ENCODE measurements at regions not wholly inside any gene's neighbourhood (a gene's known extent, or its start where the extent isn't known, plus 50 kb on each side); places are given as distances from the start of the nearest gene placed in this dataset.

DNA sequence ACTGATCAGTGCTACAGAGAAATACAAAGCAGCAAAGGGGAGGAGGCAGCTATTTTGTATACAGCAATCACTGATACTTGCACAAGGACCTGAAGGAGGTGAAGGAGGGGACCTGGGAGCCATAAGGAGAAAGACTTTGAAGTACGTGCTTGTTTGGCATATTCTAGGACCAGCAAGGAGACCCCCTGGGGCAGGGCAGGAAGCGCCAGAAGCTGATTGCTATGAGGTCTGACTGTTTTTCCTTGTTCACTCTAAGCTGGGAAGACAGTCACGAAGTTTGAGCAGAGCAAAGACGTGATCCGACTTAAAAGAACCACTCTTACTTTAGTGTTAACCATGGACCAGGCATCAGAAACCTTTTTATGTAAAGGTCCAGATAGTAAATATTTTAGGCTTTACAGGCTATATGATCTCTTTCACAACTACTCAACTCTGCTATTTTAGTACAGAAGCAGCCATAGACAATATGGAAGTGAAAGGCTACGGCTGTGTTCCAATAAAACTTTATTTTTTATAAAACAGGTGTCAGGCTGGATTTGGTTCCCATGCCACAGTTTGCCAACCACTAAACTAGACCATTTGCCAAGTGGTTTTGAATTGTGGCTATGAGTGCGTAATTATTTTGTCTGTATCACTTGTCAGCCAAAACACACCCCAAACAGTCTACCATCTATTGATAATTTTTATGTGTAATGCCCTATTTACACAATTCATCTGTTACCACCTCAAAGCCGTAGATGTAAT lies 217.9 kb downstream of the PRL start:
- DNase-seq: no peak

DNA sequence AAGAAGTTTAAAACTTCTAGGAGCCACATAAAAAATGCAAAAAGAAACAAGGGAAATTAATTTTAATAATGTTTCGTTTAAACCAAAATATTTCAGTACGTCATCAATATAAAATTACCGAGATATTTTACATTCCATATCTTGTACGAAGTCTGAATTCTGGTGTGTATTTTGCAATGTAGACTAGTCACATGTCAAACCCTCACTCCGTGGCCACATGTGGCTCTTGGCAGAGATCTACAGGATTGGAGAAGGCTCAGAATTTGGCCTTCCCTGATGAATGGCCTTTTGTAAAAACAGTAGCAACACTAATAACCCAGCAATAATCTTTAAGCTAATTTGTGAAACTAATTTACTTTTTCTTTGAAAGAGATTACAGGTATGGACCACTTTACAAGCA lies 217.1 kb downstream of the PRL start:
- DNase-seq: no peak

DNA sequence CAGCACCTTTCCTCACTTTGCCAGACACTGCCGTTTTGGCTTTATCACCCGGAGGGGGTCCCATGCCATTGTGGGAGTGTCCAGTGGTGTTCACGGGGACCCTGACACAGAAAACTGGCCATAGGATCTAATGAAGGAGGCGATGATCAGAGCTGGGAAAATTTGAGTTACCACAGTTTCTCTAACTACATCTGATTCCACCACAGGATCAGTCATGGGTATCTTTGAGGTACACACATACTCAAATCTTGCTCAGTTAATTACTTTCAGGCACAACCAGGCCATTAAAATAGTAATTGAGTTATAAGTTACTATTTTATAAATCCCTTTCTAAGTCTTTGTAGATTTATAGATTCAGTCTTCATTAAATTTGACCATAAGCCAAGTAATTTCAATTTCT lies 215.1 kb downstream of the PRL start:
- DNase-seq: no peak

DNA sequence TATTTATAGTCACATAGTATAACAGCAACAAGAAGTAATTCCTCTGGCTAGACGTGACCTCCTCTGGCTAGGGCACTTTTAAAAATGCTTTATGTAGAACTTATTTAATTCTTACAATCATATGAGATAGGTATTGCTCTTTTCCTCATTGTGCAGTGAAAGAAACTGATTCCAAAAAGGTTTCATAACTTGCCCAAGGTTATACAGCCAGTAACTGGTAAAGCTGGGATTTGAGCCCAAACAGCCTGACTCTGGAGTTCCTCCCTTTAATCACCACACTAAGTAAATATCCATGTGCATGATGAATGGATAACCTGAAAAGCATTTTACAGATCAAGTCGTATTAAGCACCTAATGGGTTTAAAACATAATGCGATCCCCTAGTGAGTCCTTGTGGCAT lies 214.6 kb downstream of the PRL start:
- DNase-seq: no peak

DNA sequence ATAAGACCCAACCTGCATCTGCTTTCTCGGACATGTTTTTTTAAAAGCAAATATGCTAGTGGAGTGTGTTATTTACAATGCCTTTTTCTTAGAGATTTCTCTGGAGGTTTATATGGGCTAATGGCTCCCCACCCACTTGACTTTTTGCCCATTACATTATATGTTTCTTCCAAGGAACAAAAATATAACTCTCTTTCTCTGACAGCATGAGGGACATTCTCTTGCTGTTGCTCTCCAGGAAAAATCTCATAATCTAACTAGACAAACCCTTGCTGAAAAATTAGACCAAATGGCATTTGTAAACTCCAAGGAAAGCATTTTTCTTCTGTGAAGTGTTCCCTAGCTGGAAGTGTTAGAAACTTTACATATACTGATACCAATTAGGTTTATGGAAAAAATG lies 213.7 kb downstream of the PRL start:
- no peak for DNase-seq

DNA sequence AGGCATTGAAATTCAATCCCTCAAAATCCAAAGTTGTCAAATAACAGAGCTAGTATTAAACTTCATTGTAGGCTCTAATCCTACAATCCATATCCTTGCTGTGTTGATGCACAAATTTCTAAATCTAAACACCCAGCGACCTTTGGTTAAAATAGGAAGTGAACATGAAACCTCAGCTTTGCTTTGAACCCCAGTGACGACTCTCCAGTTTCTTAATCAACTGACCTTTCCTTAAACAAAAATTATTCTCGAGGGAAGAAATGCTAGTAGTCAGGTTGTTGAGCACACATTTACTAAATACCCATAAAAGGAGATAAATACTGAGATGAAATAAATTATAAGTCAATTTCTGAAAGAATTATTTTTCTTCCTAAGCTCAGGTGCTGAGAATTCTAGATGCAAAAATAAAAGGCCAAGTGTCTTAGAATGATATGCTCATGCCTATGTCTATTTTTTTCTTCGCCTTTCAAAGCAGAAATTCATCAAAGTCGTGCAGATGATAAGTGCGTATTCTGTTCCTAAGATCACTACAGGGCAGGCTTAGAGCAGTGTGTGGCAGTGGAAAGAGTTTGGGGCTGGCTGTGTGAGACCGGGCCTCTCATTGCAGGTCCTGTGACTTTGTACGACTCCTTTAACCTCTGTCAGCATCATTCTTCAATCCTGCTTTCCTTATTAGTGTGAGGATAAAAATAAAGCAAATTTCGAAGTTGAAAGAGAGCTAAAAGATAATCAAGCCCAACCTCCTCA lies 208.7 kb downstream of the PRL start:
- no peak for DNase-seq

DNA sequence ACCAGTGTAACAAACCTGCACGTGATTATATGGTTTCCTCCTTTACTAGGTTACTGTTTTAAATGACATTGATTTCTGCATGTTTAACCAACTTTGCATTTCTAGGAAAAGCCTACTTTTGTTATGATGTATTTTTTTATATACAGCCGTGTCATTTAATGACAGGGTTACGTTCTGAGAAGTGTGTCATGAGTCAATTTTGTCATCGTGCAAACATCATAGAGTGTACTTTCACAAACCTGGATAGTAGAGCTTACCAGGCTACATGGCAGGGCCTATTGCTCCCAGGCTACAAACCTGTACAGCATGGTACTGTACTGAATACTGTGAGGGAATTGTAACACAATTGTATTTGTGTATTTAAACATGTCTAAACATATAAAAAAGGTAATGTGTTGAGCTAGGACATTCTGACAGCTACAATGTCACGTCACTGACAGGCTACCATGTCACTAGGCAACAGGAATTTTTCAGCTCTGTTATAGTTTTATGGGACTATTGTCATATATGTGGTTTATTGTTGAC lies 205.3 kb downstream of the PRL start:
- DNase-seq: no peak

DNA sequence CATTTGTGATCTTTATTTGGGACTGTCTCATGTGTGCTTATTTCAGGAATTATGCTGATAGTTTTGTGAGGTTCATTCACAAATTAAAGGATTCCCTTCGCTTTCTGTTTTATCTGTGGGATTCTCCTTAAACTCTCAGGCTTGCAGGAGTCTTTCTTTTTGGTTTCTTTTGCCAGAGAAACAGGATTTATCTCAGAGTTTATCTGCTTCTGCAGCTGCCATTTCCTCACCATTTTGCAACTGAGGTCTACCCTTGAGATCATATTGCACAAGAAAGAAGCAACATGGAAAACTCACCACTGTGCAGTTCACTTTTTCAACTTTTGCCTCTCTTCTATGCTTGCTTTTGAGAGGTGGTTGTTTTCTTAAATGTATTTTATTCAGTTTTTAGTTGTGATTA lies 201.0 kb downstream of the PRL start:
- no peak for DNase-seq

DNA sequence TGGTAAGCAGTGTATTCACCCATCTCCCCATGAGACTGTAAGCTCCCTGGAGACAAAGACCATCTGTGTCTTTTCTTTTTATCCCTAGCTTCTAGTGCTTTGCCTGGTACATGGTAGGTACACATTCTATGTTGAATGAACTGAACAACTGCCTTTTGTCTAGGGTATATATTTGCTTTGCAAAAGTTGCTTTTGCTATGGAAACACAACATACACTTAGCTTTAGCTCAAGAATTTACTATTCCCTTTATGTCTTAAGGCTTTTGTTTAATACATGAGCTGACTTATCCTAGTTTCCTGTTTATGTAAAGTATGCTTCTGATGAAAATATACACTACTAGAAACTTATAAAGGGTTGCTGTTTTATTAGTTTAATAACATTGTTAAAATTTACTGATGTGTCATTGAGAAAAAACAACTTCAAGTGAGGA lies 198.2 kb downstream of the PRL start:
- DNase-seq: no peak

DNA sequence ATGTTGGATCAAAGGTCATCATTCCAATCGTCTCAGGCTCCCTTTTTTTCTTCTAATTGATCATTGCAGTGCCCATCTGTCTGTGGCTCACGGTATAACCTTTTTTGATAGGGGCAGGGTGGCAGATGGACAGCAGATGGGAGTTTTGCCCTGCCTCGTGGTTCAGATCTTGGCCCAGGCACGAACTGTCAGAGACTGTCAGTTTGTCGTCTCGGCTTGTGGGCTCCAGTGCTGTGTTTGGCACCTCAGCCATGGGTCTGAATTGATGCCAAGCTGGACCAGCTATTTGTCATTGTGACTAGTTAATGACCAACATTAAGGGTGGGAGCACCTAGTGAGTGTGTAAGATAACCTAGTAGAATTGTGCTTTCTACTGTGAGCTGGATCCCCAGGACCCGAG lies 197.6 kb downstream of the PRL start:
- DNase-seq: no peak

DNA sequence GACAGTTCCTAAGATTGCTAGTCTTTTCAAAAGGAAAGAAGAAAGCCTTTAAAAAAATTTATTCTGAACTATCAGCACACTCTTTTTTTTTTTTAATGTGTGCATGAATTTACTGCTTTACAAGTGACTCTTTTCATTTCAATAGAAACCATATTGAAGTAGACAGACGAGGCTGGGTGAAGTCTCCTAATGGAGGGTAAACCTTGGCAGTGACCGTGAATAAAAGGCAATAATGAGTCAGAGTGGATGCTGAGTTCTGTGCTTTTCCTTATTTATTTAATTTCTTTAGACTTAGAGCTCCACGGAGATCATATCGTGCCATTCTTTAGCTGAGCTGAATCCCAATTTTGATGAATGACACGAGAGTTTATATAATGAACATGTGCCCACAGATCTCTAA lies 196.9 kb downstream of the PRL start:
- DNase-seq: no peak

DNA sequence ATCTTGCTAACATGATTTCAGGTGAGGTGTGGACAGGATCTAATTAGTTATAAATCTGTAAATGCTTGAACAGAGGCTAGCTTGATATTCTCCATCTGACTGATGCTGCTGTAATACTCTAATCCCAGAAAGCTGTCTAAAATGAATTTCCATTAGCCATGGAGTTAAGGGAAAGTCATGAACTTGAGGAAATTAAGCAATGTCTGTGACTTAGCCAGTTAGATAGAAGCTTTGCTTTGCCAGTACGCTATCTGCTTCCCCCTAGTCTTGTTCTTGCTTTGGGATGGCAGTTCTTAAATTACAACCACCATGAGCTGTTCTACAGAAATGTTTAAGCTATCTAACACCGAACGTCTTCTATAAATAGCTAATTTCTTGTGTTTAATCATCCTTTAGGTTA lies 195.7 kb downstream of the PRL start:
- DNase-seq: no peak

DNA sequence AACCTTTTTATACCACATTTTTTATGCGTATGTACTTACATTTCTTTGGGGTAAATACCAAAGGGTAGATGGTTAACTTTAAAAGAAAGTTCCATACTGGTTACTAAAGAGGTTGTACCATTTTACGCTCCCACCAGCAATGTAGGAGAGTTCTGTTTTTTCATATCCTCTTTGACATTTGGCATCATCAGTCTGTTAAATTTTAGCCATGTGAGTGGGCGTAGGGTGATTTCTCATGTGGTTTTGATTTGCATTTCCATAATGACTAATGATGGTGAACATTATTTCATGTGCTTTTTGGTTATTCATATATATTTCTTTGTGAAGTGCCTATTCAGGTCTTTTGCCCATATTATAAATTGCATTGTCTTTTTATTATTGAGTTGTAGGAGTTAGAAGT lies 194.2 kb downstream of the PRL start:
- no peak for DNase-seq

DNA sequence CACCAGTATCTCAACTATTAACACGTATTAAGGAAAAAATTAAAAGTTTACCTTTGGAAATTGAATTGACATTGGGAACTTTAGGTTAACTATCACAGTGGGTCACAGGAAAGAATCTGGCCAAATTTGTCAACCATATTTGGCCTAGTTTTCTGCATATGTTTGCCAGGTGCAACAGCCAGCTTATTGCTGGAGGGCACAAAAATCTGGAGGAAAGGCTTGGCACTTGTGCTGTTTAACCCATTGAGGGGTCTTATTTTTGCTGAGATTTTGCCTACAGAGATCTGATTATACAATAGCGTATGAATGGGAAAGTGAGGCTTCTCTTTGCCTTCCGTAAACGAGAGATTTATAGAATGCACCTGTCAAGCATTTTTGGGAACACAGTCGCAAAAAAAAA lies 190.4 kb downstream of the PRL start:
- no peak for DNase-seq

DNA sequence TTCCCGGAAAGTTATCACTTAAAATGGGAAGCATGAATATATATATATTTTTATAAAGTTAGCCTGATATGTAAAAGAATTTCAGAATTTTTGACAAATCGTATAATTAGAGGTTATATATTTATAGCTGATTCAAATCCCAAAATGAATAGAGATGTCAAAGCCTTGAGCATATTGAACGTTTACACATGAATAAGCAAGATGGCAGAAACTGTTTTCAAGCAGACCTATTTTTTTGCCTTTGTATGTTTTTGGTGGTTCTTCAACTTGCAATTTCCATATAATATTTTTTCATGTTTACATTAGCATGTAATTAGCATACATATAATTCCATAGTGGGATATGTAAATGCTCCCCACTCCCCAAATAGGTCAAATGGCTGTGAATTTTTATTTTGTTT lies 189.9 kb downstream of the PRL start:
- no peak for DNase-seq

DNA sequence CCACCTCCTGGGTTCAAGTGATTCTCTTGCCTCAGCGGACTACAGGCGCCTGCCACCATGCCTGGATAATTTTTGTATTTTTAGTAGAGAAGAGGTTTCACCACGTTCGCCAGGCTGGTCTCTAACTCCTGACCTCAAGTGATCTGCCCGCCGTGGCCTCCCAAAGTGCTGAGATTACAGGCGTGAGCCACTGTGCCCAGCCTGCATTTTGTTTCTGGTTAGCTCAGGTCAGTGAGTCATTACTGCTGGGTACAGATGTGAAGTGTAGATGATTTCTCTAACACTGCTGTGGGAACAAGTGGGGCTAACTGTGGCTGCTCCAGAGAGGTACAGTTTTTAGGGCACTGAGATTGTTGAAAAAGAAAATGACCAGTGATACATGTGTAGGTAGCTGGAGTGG lies 188.6 kb downstream of the PRL start:
- no peak for DNase-seq

DNA sequence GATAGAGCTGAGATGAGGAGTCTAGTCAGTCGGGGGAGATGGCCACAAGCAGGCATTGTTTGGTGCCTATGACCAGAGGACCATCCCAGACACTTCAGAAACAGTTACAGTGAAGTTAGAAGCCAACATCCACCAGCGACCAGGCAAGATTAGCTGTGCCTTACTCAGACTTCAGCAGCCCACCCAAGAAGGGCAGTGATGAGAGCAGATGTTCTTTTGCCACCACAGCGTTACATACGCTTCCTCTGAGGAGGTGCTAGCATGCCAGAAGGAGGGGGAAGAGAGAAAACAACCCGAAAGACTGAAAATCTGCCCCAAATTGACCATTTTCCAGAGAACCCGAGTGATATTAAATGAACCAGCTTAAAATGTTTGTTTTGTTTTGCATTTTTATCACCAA lies 186.8 kb downstream of the PRL start:
- no peak for DNase-seq

DNA sequence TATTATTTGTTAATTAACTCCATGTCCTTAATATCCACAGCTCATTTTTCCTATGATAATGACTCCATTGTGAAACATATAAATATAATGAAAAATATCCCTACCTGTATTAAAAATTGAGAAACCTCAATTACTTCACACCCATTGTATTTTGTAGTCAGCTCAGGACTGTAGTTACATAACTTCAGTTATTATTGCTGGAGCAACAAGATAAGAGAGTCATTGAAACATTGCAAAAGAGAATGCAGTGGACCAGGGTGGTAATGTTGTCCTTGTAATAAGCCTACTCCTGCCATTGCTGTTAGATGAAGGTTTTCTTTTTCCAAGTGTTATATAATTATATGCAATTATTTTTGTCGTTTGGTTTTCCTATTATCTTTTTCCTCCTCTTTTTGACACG lies 184.4 kb downstream of the PRL start:
- DNase-seq: no peak

DNA sequence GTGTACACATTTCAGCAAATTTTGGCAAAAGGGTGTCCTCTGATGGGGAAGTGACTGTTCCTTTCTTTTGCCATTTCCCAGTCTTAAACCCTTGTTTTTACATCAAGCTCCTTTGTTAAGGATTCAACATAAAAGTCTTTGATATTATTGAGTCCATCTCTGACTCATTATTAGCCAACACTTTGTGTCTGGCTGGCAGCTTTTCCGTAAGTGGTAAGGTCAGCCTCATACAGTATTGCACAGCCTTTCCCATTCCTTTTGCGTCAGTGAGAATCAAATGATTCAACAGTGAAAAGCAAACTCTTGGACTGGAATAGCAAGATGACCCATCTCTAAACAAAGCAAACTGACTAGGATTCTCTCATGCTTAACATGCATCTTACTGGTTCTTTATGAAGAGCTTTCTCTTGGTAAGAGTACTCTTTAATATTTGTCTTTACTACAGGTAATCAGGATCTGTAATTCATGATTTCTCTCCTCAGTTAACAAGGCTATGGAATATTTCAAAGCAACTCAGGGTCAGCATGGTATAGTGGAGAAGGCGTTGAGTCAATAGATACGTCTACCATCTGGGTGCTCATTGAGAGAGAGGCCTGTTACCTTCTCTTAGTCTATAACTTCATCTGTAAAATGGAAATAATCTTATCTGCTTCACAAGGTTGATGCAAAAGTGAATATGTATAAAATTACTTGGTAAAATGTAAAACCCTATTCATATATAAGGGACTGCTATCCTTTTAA lies 183.6 kb downstream of the PRL start:
- no peak for DNase-seq

DNA sequence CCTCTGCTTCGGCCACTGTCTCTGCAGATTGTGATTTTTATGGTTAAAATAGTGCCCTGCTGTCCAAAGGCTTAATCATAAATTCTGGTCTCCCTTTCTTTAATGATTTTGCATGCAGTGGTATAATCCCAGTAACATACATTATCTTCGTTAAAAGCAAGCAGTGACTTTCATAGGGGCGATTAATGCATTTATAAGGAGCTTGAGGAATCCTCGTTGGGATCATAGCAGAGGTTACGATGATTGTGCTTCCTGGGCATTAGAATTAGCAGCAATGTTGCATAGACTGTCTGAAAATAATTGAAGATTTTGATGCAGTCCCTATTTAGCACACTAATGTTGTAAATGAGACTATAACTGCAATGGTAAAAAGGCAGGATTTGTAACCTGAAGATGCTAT lies 181.3 kb downstream of the PRL start:
- no peak for DNase-seq

DNA sequence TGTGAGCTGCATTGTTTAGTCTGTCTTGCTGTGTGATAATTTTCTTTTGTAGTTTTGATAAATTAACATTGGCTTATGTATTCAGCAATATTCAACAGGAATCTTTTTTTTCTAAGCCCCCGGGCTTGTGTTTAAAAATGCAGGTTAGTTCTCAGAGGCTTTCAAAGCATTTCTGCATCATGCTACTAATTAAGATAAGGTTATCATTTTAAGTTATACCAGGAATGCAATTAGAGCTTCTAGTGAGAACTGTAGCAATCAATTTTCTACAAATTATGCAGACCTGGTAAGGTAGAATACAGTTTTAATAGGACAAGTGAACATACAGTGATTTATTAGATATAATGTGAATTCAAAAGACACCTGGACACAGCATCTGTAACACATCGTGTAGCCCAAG lies 179.2 kb downstream of the PRL start:
- DNase-seq: no peak

DNA sequence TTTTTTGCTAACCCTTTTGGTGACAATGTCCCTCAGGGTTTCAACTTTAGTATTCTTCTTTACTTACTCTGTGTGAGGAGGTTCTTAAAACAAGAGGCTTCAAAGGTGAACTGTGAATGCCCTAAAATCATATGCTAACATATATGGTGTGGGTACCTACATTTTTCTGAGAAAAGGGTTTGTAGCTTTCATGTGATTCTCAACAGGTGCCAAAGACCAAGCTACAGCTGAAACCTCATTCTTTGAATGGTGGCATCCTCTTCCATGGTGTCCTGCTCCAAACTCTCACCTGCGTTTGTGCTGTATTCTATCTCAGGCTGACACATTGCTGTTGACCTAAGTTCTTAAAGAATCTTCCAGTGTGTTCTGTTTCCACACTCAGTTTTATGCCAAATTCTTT lies 177.3 kb downstream of the PRL start:
- DNase-seq: no peak

DNA sequence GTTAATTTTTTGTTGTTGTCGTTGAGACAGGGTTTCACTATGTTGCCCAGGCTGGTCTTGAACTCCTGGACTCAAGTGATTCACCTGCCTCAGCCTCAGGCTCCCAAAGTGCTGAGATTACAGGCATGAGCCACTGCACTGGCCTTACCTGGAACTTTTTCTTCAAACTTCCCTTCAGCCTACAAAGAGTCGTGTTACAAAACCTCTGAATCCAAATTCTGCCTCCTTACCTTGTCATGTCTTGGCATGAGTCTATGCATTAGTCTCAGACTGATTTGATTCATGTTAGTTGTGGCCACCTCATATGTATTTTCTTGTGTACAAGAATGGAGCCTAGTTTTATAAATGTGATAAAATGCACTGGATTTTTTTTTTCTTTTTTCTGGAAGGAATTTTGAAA lies 172.1 kb downstream of the PRL start:
- DNase-seq: no peak

DNA sequence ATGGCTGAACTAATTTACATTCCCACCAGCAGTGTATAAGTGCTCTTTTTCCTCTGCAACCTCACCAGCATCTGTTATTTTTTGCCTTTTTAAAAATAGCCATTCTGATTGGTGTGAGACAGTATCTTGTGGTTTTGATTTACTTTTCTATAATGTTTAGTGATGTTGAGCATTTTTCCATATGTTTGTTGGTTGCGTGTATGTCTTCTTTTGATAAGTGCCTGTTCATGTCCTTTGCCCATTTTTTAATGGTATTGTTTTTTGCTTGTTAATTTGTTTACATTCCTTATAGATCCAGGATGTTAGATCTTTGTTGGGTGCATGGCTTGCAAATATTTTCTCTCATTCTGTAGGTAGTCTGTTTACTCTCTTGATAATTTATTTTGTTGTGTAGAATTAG lies 169.9 kb downstream of the PRL start:
- DNase-seq: no peak

All from CD4-positive, alpha-beta T cell treated with Interleukin-17A for 1 hour (primary cell).